HUES6 (cell line): ENCODE measurements at regions not wholly inside any gene's neighbourhood (a gene's known extent, or its start where the extent isn't known, plus 50 kb on each side); places are given as distances from the start of the nearest gene placed in this dataset.

Source experiments
- H3K27ac ChIP-seq: 2 replicates; pipeline ENCODE4 v1.7.0; 2013; ENCODE audit warnings: low read depth, mild to moderate bottlenecking, low read length, inconsistent platforms
- H3K27me3 ChIP-seq: 2 replicates; pipeline ENCODE4 v1.6.1; 2013; ENCODE audit warnings: low read length; ENCODE audit not compliant: control insufficient read depth, insufficient read depth
- H3K36me3 ChIP-seq: 2 replicates; pipeline ENCODE4 v1.6.1; 2013; ENCODE audit warnings: low read length; ENCODE audit not compliant: control insufficient read depth, insufficient read depth
- H3K4me1 ChIP-seq: 2 replicates; pipeline ENCODE4 v1.6.1; 2013; ENCODE audit warnings: low read length; ENCODE audit not compliant: control insufficient read depth, insufficient read depth
- H3K4me3 ChIP-seq: 2 replicates; pipeline ENCODE4 v1.5.1; 2013; ENCODE audit warnings: low read depth, low read length
- H3K9ac ChIP-seq: one replicate; pipeline ENCODE4 v1.6.1; 2013; ENCODE audit warnings: mild to moderate bottlenecking, low read length
- H3K9me3 ChIP-seq: 2 replicates; pipeline ENCODE4 v1.6.1; 2013; ENCODE audit warnings: low read depth, low read length; ENCODE audit not compliant: control insufficient read depth, insufficient read depth

- Histone ChIP-seq H3K9ac (no peak overlapping the region), H3K4me1 (no peaks in the 10 kb centered on the region), H3K27me3 (no peaks in the 10 kb centered on the region; the same call in 1 of the 2 replicates), H3K27ac (no peak overlapping the region), H3K9me3 (no peaks in the 10 kb centered on the region), H3K36me3 (no peaks in the 10 kb centered on the region), H3K4me3 (no peak overlapping the region)
These were observed 51.2 kb upstream of the PCBD1 start for GRCh38 chr10:70939441-70940003.

DNA sequence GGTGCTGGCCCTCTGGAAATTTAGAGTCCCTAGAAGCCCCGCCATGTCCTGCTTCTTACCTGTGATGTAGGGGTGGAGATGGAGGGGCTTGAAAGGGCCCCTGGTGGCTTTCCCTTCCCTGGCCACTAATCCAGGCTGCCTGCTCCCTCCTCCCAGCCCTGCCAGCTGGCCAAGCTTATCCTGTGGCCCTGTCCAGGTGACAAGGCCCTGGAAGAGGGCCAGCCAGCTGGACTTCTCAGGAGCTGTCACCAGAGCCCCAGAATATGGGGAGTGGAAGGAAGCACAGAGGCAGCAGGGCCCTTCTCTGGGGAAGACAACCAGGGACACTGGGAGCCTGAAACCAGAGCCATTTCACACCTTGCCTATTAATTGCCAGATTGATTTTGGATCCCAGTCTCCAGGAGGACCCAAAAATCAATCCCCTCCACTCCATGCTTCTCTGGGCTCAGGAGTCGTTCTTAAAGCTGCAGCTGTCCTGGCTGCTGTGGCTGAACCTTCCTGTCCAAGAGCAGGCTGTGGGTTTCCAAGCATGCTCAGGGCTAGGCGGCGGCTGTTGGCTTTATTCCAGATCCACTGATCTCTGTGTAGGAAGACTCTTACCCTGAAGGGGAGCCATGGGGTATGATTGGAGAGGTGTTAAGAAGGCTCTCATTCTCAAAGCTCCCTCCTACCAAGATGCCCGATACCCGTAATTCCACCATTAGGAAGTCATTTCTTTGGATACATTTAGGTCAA, 52.6 kb upstream of the PCBD1 start:
- Histone ChIP-seq H3K27ac (no peak overlapping the region), H3K9me3 (no peaks in the 10 kb centered on the region), H3K4me3 (no peak overlapping the region), H3K27me3 (no peaks in the 10 kb centered on the region; the same call in 1 of the 2 replicates), H3K4me1 (no peaks in the 10 kb centered on the region), H3K36me3 (no peaks in the 10 kb centered on the region), H3K9ac (no peak overlapping the region)

DNA sequence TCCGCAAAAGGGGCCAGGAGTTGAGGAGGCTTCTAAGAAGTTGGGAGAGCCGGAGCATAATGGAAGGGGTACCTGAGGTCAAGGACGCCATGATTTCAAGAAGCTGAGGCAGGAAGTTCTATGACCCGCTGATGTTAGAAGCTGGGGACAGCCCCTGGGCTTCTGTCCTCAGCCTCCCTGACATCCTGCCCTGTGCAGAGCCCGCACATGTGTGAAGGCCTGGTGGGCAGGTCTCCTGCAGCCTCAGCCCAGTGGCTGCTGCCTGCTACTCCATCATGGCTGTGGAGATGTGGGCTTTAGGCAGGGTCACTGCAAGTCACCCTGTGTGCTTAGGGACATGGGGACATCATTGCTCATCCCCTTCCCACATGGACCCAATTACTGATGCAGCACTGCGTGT, 53.8 kb upstream of the PCBD1 start:
- Histone ChIP-seq H3K36me3 (no peaks in the 10 kb centered on the region), H3K27me3 (peaks cover 3% of the 10 kb centered on the region; the same call in 1 of the 2 replicates), H3K4me3 (no peak overlapping the region), H3K27ac (no peak overlapping the region), H3K4me1 (no peaks in the 10 kb centered on the region), H3K9ac (no peak overlapping the region), H3K9me3 (no peaks in the 10 kb centered on the region)

DNA sequence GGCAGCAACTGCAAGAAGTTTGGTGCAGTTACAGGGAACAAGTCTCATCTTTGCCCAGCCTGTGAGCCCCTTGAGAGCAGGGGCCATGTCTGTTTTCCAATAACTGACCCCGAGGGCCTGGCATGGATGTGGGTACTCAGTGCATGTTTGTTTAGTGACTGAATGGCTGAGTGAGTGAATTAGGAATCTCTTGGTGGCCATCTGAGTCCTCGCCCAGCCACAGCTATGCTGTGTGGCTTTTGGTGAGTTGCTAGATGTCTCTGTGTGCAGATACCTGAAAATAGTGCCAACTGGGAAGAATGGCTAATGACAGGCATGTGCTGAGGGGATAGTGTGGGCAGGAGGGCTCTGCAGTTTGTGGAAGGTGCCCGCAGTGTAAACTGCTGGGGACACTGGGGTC, 54.4 kb upstream of the PCBD1 start:
- Histone ChIP-seq H3K9ac (no peak overlapping the region), H3K27me3 (peaks cover 3% of the 10 kb centered on the region; the same call in 1 of the 2 replicates), H3K27ac (no peak overlapping the region), H3K36me3 (no peaks in the 10 kb centered on the region), H3K9me3 (no peaks in the 10 kb centered on the region), H3K4me1 (no peaks in the 10 kb centered on the region), H3K4me3 (no peak overlapping the region)

DNA sequence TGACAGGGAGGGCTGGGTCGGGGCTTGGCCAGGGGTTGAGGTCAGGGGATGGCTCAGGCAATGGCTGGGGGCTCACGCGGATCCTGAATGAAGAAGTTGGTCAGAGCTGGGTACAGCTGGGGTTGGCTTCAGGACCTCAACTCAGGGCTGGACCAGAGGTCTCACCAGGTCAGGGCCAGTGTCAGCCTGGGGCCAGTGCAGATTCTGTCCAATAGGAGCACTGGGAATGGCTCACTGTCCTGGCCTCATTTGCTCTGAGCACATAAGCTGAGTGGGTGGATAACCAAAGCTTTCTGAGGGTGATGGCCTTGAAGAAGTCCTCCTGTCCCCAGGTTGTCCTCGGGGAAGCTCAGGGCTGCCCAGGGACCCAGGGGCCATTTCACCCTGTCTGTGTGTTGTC, 54.9 kb upstream of the PCBD1 start:
- Histone ChIP-seq H3K9me3 (no peaks in the 10 kb centered on the region), H3K36me3 (no peaks in the 10 kb centered on the region), H3K4me1 (no peaks in the 10 kb centered on the region), H3K9ac (no peak overlapping the region), H3K27ac (no peak overlapping the region), H3K4me3 (no peak overlapping the region), H3K27me3 (peaks cover 3% of the 10 kb centered on the region; the same call in 1 of the 2 replicates)

DNA sequence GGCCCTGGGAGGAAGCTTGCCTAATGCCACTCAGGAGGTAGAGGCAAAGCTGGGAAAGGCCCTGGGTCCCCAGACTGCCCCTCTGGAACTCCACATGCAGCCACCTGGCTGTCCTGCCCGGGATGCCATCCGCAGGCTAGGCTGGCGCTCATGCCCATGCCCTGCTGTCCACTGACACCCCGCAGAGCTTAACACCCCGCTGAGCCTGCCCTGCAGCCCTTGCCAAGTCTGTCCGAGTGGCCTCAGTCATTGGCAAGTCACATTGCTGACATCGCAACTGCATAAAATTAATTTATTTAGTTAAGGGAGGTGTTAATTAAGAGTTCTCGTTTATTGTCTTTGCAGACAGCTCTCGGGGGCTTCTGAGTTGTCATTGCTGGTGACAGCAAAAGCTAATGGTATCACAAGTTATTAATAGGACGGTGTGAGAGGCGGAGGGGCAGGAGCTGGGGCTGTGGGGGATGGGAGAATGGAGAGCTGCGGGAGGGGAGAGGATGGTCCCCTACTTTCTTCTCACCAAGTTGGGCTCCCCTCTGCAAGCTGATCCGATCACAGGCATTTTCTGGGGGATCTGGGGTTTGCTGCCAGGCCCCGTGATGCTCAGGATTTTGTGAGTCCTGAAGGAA, 55.6 kb upstream of the PCBD1 start:
- H3K9ac ChIP-seq = no peak overlapping the region
- H3K27ac ChIP-seq = no peak overlapping the region
- peaks cover 3% of the 10 kb centered on the region; the same call in 1 of the 2 replicates for H3K27me3 ChIP-seq
- no peaks in the 10 kb centered on the region for H3K36me3 ChIP-seq
- H3K4me3 ChIP-seq = no peak overlapping the region
- no peaks in the 10 kb centered on the region for H3K4me1 ChIP-seq
- no peaks in the 10 kb centered on the region for H3K9me3 ChIP-seq

DNA sequence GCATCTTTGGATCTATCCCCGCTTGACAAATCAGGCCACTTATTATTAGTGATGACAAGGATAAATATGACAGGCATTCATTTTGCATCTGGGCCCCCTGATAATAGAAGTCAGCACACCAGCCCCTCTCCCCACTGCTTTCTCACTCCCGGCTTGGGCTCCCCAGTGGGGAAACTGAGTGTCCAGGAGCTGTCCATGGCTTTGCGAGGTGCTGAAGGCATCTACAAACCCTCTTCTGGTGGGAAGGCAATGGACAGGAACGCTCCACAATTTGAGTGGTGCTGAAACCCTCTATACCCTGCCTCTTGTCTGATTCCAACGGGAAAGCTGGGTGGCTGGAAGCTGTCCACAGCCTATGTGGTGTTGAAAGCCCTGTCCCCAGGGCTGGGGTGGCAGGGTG, 61.7 kb upstream of the PCBD1 start:
- no peak overlapping the region for H3K4me3 ChIP-seq
- peaks cover 6% of the 10 kb centered on the region; the same call in 1 of the 2 replicates for H3K27me3 ChIP-seq
- no peak overlapping the region for H3K27ac ChIP-seq
- no peak overlapping the region for H3K9ac ChIP-seq
- no peaks in the 10 kb centered on the region for H3K36me3 ChIP-seq
- no peaks in the 10 kb centered on the region for H3K9me3 ChIP-seq
- no peaks in the 10 kb centered on the region for H3K4me1 ChIP-seq

DNA sequence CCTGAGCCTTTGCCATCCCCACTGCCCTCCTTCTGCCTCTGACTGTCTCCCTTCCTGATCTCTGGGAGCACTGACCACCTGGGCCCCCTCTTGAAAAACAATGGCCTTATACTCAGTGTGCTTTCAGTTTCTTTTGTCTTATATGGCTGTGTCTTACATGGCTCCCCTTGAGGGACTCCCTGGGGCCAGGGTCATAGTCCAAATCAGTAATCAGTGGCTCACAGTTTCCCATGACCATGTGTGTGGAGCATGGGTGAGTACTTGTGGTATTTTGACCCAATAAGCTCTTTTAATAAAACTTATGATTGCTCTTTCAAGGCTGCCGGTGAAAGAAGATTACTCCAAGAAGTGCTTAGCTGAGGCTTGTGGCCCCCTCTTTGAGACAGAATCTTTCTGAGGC, 62.4 kb upstream of the PCBD1 start:
- Histone ChIP-seq H3K9me3 (no peaks in the 10 kb centered on the region), H3K36me3 (no peaks in the 10 kb centered on the region), H3K4me3 (no peak overlapping the region), H3K4me1 (no peaks in the 10 kb centered on the region), H3K9ac (no peak overlapping the region), H3K27ac (no peak overlapping the region), H3K27me3 (peaks cover 12% of the 10 kb centered on the region; the same call in 1 of the 2 replicates)

DNA sequence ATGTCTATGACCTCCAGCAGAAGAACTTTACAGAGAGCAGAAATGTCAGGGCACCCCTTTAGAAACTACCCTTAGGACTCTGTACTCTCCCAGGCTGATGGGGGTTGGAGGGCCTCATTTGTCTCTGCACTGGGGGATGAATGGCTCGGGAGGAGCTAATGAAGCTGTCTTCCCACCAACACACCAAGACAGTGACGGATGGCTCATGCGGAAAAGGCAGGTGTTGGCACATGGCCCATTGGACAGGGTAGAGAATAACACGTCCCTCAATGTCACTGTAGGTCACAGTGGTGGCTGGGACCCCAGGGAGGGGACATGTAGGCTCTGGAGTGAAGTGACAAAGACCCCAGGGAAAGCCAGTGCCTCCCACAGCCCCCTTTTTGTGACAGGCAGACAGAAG, 64.0 kb upstream of the PCBD1 start:
- no peak overlapping the region for H3K27ac ChIP-seq
- no peaks in the 10 kb centered on the region for H3K9me3 ChIP-seq
- H3K27me3 ChIP-seq = peaks cover 9% of the 10 kb centered on the region; the same call in 1 of the 2 replicates
- H3K9ac ChIP-seq = no peak overlapping the region
- no peak overlapping the region for H3K4me3 ChIP-seq
- H3K4me1 ChIP-seq = no peaks in the 10 kb centered on the region
- no peaks in the 10 kb centered on the region for H3K36me3 ChIP-seq

DNA sequence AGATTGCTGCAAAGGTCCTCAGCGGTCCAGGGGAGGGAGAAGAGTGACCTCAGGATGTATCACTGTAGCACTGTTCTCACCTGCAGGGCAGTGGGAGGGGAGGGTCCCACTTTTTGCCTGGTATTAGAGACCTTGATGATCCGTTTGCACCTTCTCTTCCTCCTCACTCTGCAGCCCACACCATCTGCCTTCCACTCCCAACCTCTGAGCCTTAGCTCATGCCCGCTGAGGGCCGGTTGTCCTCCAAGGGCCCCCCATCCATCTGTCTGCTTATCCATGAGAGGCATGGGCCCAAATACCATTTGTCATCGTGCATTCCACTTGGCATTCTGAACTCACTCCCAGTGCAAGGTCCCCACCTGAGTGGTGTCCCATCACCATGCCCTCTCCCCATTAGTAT, 64.6 kb upstream of the PCBD1 start:
- Histone ChIP-seq H3K9ac (no peak overlapping the region), H3K27ac (no peak overlapping the region), H3K4me3 (no peak overlapping the region), H3K36me3 (no peaks in the 10 kb centered on the region), H3K9me3 (no peaks in the 10 kb centered on the region), H3K4me1 (no peaks in the 10 kb centered on the region), H3K27me3 (peaks cover 9% of the 10 kb centered on the region; the same call in 1 of the 2 replicates)
